SW480 (cell line): ENCODE measurements at regions not wholly inside any gene's neighbourhood (a gene's known extent, or its start where the extent isn't known, plus 50 kb on each side); places are given as distances from the start of the nearest gene placed in this dataset.

ENCODE experiments used
- DNase-seq: peaks from one replicate; pipeline ENCODE4 v3.0.0-alpha.2; 2016; ENCODE audit warnings: low spot score

GRCh38 chr6:87851674-87852299, 149.8 kb upstream of the AKIRIN2 start:
- peak; percentile 8 for DNase-seq

- DNase-seq, result no peak
Measured at GRCh38 chr6:87848616-87849015, 146.6 kb upstream of the AKIRIN2 start.

GRCh38 chr6:87847830-87848210, 145.8 kb upstream of the AKIRIN2 start:
- DNase-seq, result no peak

- DNase-seq, result no peak
Measured at GRCh38 chr6:87847135-87847829, 145.2 kb upstream of the AKIRIN2 start.

- DNase-seq, result no peak
Measured at GRCh38 chr6:87846434-87846833, 144.4 kb upstream of the AKIRIN2 start.

- no peak for DNase-seq
Measured at GRCh38 chr6:87840324-87840723, 138.3 kb upstream of the AKIRIN2 start.

GRCh38 chr6:87837876-87838275, 135.8 kb upstream of the AKIRIN2 start:
- no peak for DNase-seq

- DNase-seq, result no peak
Measured at GRCh38 chr6:87837444-87837843, 135.4 kb upstream of the AKIRIN2 start.

- DNase-seq, result peak; percentile 73
Measured at GRCh38 chr6:87832025-87832825, 130.2 kb upstream of the AKIRIN2 start.

- no peak for DNase-seq
Measured at GRCh38 chr6:87830907-87831306, 128.9 kb upstream of the AKIRIN2 start.

- DNase-seq, result no peak
Measured at GRCh38 chr6:87829622-87830121, 127.6 kb upstream of the AKIRIN2 start.

GRCh38 chr6:87828044-87828443, 126.0 kb upstream of the AKIRIN2 start:
- DNase-seq, result no peak

GRCh38 chr6:87827346-87827745, 125.3 kb upstream of the AKIRIN2 start:
- DNase-seq, result no peak

GRCh38 chr6:87826424-87826823, 124.4 kb upstream of the AKIRIN2 start:
- DNase-seq, result no peak

GRCh38 chr6:87825821-87826221, 123.8 kb upstream of the AKIRIN2 start:
- DNase-seq, result no peak

GRCh38 chr6:87824958-87825491, 123.0 kb upstream of the AKIRIN2 start:
- DNase-seq, result no peak

GRCh38 chr6:87822011-87822410, 120.0 kb upstream of the AKIRIN2 start:
- DNase-seq, result no peak

GRCh38 chr6:87820343-87820984, 118.4 kb upstream of the AKIRIN2 start:
- no peak for DNase-seq

- DNase-seq, result no peak
Measured at GRCh38 chr6:87817183-87817582, 115.2 kb upstream of the AKIRIN2 start.

- DNase-seq, result no peak
Measured at GRCh38 chr6:87815449-87815848, 113.4 kb upstream of the AKIRIN2 start.

- DNase-seq, result peak; percentile 62
Measured at GRCh38 chr6:87808005-87808757, 106.1 kb upstream of the AKIRIN2 start.
